T47D (cell line): ENCODE measurements at regions not wholly inside any gene's neighbourhood (a gene's known extent, or its start where the extent isn't known, plus 50 kb on each side); places are given as distances from the start of the nearest gene placed in this dataset.
"Not testable (repeated sequence)": the region's sequence is repeated elsewhere in the genome, so short reads cannot be mapped to it uniquely, and the experiment has no call there.

ENCODE experiments used
- DNase-seq, 2 experiments: peaks; one replicate each; pipeline versions ENCODE4 v3.0.0 to v3.0.0-alpha.2; 2011 to 2012; ENCODE audit warnings: low read depth in 1 of 2, low spot score in 1 of 2
- JUND ChIP-seq: IDR thresholded peaks from 2 replicates; pipeline ENCODE4 v1.6.1; 2012; ENCODE audit warnings: low read depth
- in situ Hi-C: cut with HindIII; loops from 2 replicates; pipeline ENCODE4 v1.10.0; 2016; ENCODE audit warnings: low sequenced_read_pairs, low pct_unique_long_range_greater_than_20kb

GRCh38 chr7:96591900-96592676 is 117.6 kb downstream of the SEM1 start:
- in situ Hi-C loops = no loop called here
- TF ChIP-seq JUND = no peak
- DNase-seq = no peak

- no peak for DNase-seq
- in situ Hi-C loops = no loop called here
- TF ChIP-seq JUND = no peak
Measured at GRCh38 chr7:96591159-96591899, 118.3 kb downstream of the SEM1 start.

- in situ Hi-C loops = no loop called here
- no peak for TF ChIP-seq JUND
- no peak for DNase-seq
Measured at GRCh38 chr7:96589038-96589437, 120.6 kb downstream of the SEM1 start.

- in situ Hi-C loops = no loop called here
- no peak for TF ChIP-seq JUND
- no peak for DNase-seq
Measured at GRCh38 chr7:96579119-96579518, 130.5 kb downstream of the SEM1 start.

DNA sequence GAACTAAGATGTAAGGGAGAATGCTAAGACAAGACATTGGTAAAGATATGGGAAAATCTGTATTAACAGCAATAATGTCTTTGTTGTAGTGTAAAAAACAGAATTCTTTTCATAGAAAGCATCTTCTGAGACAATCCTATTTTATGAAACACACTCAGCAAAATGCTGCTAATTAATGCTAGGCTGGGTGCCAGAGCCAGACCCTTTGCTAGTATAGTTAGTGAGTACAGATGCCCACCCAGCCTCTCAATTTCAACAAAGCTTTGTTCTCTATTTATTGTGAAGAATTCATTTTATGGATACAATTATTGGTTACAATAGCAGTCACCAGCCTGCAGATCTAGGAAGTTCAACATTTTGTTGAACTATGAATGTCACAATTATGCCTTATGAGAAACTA is 131.0 kb downstream of the SEM1 start:
- TF ChIP-seq JUND = no peak
- in situ Hi-C loops = no loop called here
- DNase-seq = no peak

GRCh38 chr7:96563409-96563808 is 146.2 kb downstream of the SEM1 start:
- TF ChIP-seq JUND = no peak
- in situ Hi-C loops = no loop called here

GRCh38 chr7:96562966-96563365 is 146.7 kb downstream of the SEM1 start:
- in situ Hi-C loops = no loop called here
- no peak for DNase-seq
- TF ChIP-seq JUND = no peak

More at GRCh38 chr7:96563409-96563808, 146.2 kb downstream of the SEM1 start:
- no peak for DNase-seq

GRCh38 chr7:96562458-96562857 is 147.2 kb downstream of the SEM1 start:
- TF ChIP-seq JUND = no peak
- no peak for DNase-seq
- in situ Hi-C loops = no loop called here

GRCh38 chr7:96561892-96562291 is 147.8 kb downstream of the SEM1 start:
- in situ Hi-C loops = no loop called here
- TF ChIP-seq JUND = no peak
- no peak for DNase-seq

DNA sequence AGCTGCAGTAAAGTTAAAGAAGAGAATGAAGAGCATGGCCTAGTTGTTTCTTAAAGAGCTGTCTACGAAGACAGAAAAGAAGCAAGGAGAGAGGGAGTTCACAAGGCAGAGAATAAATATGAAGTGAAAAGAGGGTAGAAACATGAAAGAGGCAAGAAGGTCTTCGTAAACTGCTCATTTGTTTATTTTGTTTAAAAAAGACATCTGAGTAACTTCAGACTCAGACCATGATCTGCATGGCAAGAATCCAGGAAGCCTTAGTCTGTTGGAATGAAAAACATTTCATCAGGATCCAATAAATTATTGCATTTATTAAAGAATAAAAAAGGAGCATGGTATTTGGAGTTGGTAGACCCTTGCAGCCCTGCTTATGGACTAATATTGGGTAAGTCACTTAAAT is 151.1 kb downstream of the SEM1 start:
- DNase-seq = no peak
- no peak for TF ChIP-seq JUND

GRCh38 chr7:96558093-96558492 is 151.6 kb downstream of the SEM1 start:
- no peak for TF ChIP-seq JUND
- in situ Hi-C loops = no loop called here
- no peak for DNase-seq

More for the DNA sequence above, 151.1 kb downstream of the SEM1 start:
- in situ Hi-C loops = no loop called here

DNA sequence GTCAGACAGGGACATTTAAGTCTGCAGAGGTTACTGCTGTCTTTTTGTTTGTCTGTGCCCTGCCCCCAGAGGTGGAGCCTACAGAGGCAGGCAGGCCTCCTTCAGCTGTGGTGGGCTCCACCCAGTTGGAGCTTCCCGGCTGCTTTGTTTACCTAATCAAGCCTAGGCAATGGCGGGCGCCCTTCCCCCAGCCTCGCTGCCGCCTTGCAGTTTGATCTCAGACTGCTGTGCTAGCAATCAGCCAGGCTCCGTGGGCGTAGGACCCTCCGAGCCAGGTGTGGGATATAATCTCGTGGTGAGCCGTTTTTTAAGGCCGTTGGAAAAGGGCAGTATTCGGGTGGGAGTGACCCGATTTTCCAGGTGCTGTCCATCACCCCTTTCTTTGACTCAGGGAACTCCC is 152.0 kb downstream of the SEM1 start:
- DNase-seq, in situ Hi-C loops: not testable (repeated sequence)

DNA sequence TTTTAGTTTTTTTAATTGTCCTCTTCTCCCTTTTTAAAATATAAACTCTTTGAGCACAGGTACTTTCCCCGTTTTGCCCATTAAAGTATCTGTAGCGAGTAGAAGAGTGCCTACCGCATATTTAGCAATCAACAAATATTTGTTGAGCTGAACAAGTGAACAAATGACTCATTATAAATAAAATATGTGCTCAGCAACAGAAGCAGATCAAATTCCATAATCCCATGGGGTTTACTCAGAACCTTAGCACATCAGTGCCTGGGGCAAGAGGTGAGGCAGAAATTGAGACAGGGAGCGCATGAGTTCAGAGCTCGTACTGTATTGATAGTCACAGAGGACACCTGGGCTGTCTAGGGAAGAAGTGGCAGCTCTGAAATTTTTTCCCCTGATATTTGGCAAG is 161.0 kb downstream of the SEM1 start:
- DNase-seq = peak in 1 of 2 experiments; percentile 49
- in situ Hi-C loops = no loop called here
- TF ChIP-seq JUND = no peak
